RWPE2 (cell line): ENCODE measurements at regions not wholly inside any gene's neighbourhood (a gene's known extent, or its start where the extent isn't known, plus 50 kb on each side); places are given as distances from the start of the nearest gene placed in this dataset.
A peak's percentile ranks its signal among the peaks of the same experiment; 100 is the strongest.

Experiments
- ATAC-seq: fragments of 200-7000 bp; cut with Tn5 transposase; 3 replicates; pipeline ENCODE4 v1.9.1; 2021; ENCODE audit warnings: low read depth
- DNase-seq: peaks from one replicate; pipeline ENCODE4 v3.0.0-alpha.2; 2020; ENCODE audit warnings: low spot score
- H3K27ac ChIP-seq: fragments of 450-650 bp; 2 replicates; pipeline ENCODE4 v1.5.1; 2017; ENCODE audit warnings: mild to moderate bottlenecking; ENCODE audit not compliant: poor library complexity, severe bottlenecking
- H3K27me3 ChIP-seq: fragments of 250-450 bp; sonication (Bioruptor Pico); 2 replicates; pipeline ENCODE4 v1.5.1; 2021; ENCODE audit warnings: mild to moderate bottlenecking, moderate library complexity; ENCODE audit not compliant: insufficient read depth, poor library complexity, severe bottlenecking
- H3K36me3 ChIP-seq: fragments of 250-450 bp; sonication (Bioruptor Pico); 2 replicates; pipeline ENCODE4 v1.5.1; 2020; ENCODE audit warnings: low read depth, mild to moderate bottlenecking, moderate library complexity
- H3K4me1 ChIP-seq: fragments of 250-450 bp; sonication (Bioruptor Pico); 2 replicates; pipeline ENCODE4 v1.5.1; 2021; ENCODE audit warnings: mild to moderate bottlenecking, moderate library complexity; ENCODE audit not compliant: insufficient read depth, poor library complexity, severe bottlenecking
- H3K4me3 ChIP-seq: fragments of 250-450 bp; sonication (Bioruptor Pico); 2 replicates; pipeline ENCODE4 v1.5.1; 2021; ENCODE audit warnings: mild to moderate bottlenecking, moderate library complexity; ENCODE audit not compliant: severe bottlenecking
- H3K9me3 ChIP-seq: fragments of 250-450 bp; sonication (Bioruptor Pico); 2 replicates; pipeline ENCODE4 v1.5.1; 2021; ENCODE audit warnings: mild to moderate bottlenecking, moderate library complexity; ENCODE audit not compliant: severe bottlenecking
- CTCF ChIP-seq: fragments of 450-650 bp; IDR thresholded peaks from one replicate; pipeline ENCODE4 v1.5.1; 2017; ENCODE audit warnings: mild to moderate bottlenecking, moderate library complexity; ENCODE audit not compliant: poor library complexity, severe bottlenecking

DNA sequence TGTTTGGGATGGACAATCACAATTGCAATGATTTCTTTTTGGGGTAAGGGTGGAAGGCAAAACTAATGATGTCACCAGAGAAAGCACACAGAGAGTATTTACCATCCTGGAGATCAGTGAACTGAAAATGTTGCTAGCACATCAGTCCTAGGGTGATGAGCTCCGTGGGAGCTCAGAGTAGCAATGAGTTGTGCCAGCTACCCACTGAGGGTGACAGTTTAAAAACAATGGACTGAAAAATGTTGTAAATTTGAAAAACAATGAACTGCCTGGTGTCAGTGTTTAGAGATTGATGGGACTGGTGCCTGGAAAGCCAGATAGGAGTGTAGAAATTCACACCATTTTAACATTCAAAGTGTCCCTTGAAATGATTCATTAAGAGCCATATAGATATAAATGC lies 198.5 kb downstream of the ATP23 start:
- H3K4me3 ChIP-seq: no peak overlapping the region
- TF ChIP-seq CTCF: no peak
- no peaks in the 10 kb centered on the region for H3K9me3 ChIP-seq
- H3K36me3 ChIP-seq: no peaks in the 10 kb centered on the region
- no peaks in the 10 kb centered on the region for H3K4me1 ChIP-seq
- no peak overlapping the region for H3K27ac ChIP-seq
- no peaks in the 10 kb centered on the region for H3K27me3 ChIP-seq
- DNase-seq (no peak), ATAC-seq (no peak)

DNA sequence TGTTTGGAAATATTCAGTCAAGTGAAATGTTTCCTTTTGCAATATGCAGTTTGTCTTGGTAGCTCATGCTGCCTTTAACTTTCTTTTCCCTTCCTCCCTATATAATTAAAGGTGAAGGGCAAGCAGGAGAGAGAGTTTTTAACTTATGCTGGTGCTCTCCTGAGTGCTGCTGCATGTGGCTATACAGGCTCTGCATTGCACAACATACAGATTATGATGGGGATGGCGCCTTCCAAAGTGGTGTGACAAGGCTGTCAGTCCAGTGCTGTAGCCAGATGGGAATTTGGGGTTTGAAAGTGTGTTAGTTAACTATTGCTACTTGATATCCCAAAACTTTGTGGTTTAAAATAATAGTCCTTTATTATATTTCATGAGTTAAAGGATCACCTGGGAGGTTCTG lies 199.0 kb downstream of the ATP23 start:
- TF ChIP-seq CTCF: no peak
- Histone ChIP-seq H3K4me1 (no peaks in the 10 kb centered on the region), H3K4me3 (no peak overlapping the region), H3K27me3 (no peaks in the 10 kb centered on the region), H3K9me3 (no peaks in the 10 kb centered on the region), H3K27ac (no peak overlapping the region), H3K36me3 (no peaks in the 10 kb centered on the region)
- ATAC-seq: no peak
- DNase-seq: no peak

- Histone ChIP-seq H3K4me3 (no peak overlapping the region), H3K4me1 (no peaks in the 10 kb centered on the region), H3K27ac (no peak overlapping the region), H3K36me3 (no peaks in the 10 kb centered on the region), H3K9me3 (no peaks in the 10 kb centered on the region), H3K27me3 (no peaks in the 10 kb centered on the region)
- DNase-seq: no peak
- no peak for ATAC-seq
- TF ChIP-seq CTCF: no peak
Measured at GRCh38 chr12:58142991-58143390, 201.6 kb downstream of the ATP23 start.

GRCh38 chr12:58143498-58143995 lies 202.2 kb downstream of the ATP23 start:
- no peaks in the 10 kb centered on the region for H3K4me1 ChIP-seq

DNA sequence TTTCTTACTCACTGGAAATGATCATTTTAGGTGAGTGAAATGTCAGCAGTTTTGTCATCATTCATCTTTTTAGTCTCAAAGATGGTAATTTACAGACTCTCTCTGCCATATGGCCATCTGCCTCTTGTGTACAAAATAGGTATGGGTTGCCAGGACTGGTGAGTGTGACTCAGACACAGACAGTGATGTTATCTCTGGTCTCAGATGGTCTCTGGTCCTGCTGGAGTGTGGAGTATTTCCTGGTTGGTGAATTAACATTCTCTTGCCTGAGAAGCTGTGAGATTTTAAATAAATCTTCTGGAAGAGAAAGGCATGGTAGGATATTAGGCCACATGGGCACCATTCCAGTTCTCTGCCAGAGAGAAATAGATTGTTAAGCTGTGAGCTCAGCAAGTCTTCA lies 207.0 kb downstream of the ATP23 start:
- no peak for TF ChIP-seq CTCF
- DNase-seq (no peak), ATAC-seq (peak; percentile 94)
- H3K4me3 ChIP-seq: no peak overlapping the region
- H3K36me3 ChIP-seq: no peaks in the 10 kb centered on the region
- no peaks in the 10 kb centered on the region for H3K9me3 ChIP-seq
- H3K27ac ChIP-seq: no peak overlapping the region
- no peaks in the 10 kb centered on the region for H3K4me1 ChIP-seq
- H3K27me3 ChIP-seq: no peaks in the 10 kb centered on the region

More at GRCh38 chr12:58143498-58143995, 202.2 kb downstream of the ATP23 start:
- Histone ChIP-seq H3K9me3 (no peaks in the 10 kb centered on the region), H3K27ac (no peak overlapping the region), H3K27me3 (no peaks in the 10 kb centered on the region), H3K36me3 (no peaks in the 10 kb centered on the region), H3K4me3 (no peak overlapping the region)
- DNase-seq: no peak
- TF ChIP-seq CTCF: no peak
- ATAC-seq: no peak
